ENCODE measurements at regions not wholly inside any gene's neighbourhood (a gene's known extent, or its start where the extent isn't known, plus 50 kb on each side); places are given as distances from the start of the nearest gene placed in this dataset.

DNA sequence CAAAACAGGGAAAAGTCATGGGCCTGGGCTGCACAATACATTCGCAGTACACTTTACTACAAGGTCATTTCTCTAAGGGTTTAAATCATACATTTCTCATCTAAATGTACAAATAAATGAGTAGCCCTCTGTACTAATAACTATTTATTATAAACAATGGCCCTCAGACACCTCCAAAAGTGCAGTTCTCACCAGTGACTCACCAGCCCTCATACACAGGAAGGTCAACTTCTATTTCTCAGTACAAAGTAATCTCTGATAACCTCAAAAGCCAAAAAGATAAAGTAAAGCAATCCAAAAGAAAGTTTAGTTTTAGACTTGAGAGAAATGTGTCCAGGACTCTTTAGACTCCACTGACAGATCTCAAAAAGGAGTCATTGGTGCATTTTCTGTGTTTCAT lies 1258.1 kb upstream of the CDH6 start:
- no peak for TF ChIP-seq POLR2A (IDR thresholded peaks at IDR 0.05)
- TF ChIP-seq, protein P1, sequence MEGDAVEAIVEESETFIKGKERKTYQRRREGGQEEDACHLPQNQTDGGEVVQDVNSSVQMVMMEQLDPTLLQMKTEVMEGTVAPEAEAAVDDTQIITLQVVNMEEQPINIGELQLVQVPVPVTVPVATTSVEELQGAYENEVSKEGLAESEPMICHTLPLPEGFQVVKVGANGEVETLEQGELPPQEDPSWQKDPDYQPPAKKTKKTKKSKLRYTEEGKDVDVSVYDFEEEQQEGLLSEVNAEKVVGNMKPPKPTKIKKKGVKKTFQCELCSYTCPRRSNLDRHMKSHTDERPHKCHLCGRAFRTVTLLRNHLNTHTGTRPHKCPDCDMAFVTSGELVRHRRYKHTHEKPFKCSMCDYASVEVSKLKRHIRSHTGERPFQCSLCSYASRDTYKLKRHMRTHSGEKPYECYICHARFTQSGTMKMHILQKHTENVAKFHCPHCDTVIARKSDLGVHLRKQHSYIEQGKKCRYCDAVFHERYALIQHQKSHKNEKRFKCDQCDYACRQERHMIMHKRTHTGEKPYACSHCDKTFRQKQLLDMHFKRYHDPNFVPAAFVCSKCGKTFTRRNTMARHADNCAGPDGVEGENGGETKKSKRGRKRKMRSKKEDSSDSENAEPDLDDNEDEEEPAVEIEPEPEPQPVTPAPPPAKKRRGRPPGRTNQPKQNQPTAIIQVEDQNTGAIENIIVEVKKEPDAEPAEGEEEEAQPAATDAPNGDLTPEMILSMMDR (IDR thresholded peaks at IDR 0.05) = no peak
